ENCODE measurements at regions not wholly inside any gene's neighbourhood (a gene's known extent, or its start where the extent isn't known, plus 50 kb on each side); places are given as distances from the start of the nearest gene placed in this dataset.
"Not testable (repeated sequence)": the region's sequence is repeated elsewhere in the genome, so short reads cannot be mapped to it uniquely, and the experiment has no call there.

DNA sequence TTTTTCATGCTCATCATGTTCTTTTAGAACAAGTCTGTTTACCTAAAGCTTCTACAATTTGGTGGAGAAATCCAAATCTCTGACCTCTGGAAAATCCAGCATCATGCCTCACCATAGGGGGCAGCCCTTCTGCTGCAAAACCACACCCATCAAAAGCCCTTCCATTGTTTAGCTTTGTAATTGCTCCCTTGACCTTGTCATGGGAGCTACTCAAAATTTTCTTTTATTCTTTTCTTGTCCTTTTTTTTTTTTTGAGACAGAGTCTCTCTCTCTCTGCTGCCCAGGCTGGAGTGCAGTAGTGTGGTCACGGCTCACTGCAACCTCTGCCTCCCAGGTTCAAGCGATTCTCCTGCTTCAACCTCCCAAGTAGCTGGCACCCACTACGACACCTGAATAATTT lies 234.4 kb downstream of the NEBL start:
- no peak overlapping the region for H3K4me3 ChIP-seq (ENCODE audit: low read length)
- no peak for DNase-seq (ENCODE audit: low read depth)
- TF ChIP-seq, protein P1, sequence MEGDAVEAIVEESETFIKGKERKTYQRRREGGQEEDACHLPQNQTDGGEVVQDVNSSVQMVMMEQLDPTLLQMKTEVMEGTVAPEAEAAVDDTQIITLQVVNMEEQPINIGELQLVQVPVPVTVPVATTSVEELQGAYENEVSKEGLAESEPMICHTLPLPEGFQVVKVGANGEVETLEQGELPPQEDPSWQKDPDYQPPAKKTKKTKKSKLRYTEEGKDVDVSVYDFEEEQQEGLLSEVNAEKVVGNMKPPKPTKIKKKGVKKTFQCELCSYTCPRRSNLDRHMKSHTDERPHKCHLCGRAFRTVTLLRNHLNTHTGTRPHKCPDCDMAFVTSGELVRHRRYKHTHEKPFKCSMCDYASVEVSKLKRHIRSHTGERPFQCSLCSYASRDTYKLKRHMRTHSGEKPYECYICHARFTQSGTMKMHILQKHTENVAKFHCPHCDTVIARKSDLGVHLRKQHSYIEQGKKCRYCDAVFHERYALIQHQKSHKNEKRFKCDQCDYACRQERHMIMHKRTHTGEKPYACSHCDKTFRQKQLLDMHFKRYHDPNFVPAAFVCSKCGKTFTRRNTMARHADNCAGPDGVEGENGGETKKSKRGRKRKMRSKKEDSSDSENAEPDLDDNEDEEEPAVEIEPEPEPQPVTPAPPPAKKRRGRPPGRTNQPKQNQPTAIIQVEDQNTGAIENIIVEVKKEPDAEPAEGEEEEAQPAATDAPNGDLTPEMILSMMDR (conservative IDR thresholded peaks at IDR 0.05; ENCODE audit: low read length), result no peak

DNA sequence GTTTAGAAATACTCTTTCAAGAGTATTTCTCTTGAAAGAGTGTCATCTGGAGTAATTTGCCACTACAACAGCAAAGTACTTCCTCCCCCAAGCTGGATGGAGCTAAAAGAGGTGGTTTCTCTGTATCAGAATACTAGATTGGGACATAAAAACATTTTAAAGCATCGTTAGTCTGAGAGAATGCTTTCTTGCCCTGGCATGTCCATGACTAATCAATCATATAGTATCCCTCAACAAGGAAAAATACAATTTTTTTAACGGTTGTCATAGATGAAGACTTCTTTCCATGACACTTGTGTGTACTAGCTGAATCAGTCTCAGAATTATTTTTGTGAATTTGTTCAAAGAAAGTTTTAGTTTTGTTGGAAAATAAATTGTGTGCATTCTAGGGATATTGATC lies 237.9 kb downstream of the NEBL start:
- TF ChIP-seq, protein P1 (conservative IDR thresholded peaks at IDR 0.05; ENCODE audit: low read length), result no peak
- DNase-seq (ENCODE audit: low read depth), result no peak
- H3K4me3 ChIP-seq (ENCODE audit: low read length), result no peak overlapping the region

DNA sequence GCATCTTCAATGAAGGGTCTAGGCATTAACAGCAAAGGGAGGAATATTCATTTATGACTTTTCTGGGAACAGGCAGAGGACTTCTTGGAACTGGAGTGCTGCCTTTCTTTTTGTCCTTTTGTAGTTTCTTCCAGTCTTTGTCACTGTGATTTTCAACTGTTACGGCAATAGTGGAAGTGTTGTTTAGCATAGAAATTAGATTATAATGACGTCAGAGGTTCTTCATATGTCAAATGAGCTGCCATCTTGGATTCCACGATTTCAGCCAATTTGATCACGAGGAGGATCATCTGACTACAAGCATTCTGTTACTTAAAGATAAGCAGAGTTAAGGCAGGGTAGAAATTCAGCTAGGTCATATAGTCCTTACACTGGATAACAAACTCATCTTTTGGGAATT lies 239.0 kb downstream of the NEBL start:
- TF ChIP-seq, protein P1 (conservative IDR thresholded peaks at IDR 0.05; ENCODE audit: low read length), result no peak
- H3K4me3 ChIP-seq (ENCODE audit: low read length), result no peak overlapping the region
- no peak for DNase-seq (ENCODE audit: low read depth)

DNA sequence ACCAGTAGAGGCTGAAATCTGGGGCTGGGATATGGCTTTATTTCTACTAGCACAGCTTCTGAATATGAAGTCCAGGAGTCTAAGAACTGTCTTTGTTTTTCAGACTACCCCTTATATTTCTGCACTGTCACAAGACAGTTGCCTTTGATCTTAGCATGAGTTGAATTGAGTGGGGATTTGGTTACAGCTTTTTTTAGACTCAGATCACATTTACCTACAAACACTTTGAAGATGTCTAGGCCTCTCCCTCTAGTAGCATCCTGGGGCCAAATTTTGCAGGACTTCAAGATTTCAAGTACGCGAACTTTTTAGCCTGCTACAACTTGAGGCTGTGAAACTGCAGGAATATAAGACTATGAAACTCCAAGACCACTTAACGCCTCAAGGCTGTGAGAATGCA lies 240.2 kb downstream of the NEBL start:
- TF ChIP-seq, protein P1 (conservative IDR thresholded peaks at IDR 0.05; ENCODE audit: low read length), result no peak
- no peak for DNase-seq (ENCODE audit: low read depth)
- no peak overlapping the region for H3K4me3 ChIP-seq (ENCODE audit: low read length)

DNA sequence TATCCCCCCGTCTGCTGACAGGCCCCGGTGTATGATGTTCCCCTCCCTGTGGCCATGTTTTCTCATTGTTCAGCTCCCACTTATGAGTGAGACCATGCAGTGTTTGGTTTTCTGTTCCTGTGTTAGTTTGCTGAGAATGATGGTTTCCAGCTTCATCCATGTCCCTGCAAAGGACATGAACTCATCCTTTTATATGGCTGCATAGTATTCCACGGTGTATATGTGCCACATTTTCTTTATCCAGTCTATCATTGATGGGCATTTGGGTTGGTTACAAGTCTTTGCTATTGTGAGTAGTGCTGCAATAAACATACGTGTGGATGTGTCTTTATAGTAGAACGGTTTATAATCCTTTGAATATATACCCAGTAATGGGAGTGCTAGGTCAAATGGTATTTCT lies 244.7 kb downstream of the NEBL start:
- not testable (repeated sequence) for DNase-seq (ENCODE audit: low read depth); H3K4me3 ChIP-seq (ENCODE audit: low read length)

DNA sequence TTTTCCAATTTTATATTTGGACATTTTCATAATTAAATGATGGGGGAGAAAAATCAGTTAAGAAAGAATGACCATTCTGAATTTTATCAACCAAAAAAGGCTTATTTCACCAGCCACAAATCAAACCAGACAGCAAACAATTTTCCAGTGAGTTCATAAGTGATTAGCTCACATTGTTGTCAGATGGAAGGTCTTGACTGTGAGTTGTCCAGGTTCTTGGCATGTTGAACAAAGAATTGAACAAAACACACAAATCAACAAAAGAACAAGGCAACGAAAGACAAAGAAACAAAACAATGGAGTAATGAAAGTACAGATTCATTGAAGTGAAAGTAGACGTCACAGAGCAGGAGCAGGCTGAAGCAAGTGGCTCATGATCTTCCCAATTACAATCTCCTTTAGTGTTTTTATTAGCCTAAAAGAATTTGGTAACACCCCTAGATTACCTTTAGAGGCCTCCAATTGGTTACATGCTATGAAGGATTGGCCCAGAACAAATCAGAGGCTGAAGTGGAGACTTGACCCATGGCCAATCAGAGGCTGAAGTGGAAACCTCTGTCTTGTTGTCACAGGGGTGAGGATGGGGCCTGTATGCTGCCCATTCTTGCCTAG lies 248.7 kb downstream of the NEBL start:
- TF ChIP-seq, protein P1 (conservative IDR thresholded peaks at IDR 0.05; ENCODE audit: low read length), result no peak
- H3K4me3 ChIP-seq (ENCODE audit: low read length), result no peak overlapping the region
- no peak for DNase-seq (ENCODE audit: low read depth)

DNA sequence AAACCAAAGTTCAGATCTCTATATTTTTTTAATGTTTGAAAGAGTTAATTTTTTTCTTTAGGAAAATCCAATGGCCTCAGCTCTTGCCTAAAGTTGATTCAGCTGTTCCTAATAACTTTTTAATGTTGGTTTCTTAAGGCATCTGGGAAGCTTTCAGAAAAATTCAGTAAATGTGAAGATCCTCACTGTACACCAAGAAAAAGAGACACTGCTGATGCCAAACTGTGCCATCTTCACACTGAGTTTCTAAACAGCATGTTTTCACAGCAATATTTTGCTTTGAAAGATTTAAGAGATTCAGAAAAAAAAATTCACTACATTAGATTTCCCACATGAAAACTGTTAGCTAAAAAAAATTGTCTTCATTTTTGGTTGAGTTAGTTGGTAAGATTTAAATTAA lies 249.4 kb downstream of the NEBL start:
- TF ChIP-seq, protein P1 (conservative IDR thresholded peaks at IDR 0.05; ENCODE audit: low read length), result no peak

DNA sequence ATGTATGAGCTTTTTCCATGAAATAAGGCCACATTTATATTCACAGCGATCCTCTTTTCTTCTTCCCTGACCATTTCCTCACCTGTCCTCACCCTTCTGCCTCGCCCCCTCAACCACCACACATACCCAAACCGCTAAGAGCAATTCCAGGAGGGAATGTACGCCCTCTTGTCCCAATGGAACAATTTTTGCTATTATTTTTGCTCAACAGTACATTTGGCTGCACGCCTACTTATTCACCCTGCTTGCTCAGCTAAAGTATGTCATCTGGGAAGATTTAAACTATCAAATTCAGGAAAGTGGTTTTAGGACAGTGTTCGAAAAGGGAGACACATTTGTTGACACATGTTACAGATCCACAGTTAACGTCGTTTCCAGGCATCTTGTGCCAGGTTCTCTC lies 252.7 kb downstream of the NEBL start:
- no peak for DNase-seq (ENCODE audit: low read depth)
- TF ChIP-seq, protein P1 (conservative IDR thresholded peaks at IDR 0.05; ENCODE audit: low read length), result no peak
- H3K4me3 ChIP-seq (ENCODE audit: low read length), result no peak overlapping the region

More for the DNA sequence above, 249.4 kb downstream of the NEBL start:
- H3K4me3 ChIP-seq (ENCODE audit: low read length), result no peak overlapping the region
- no peak for DNase-seq (ENCODE audit: low read depth)

All from AG10803 (cell line).